ENCODE measurements at regions not wholly inside any gene's neighbourhood (a gene's known extent, or its start where the extent isn't known, plus 50 kb on each side); places are given as distances from the start of the nearest gene placed in this dataset.
"Not testable (repeated sequence)": the region's sequence is repeated elsewhere in the genome, so short reads cannot be mapped to it uniquely, and the experiment has no call there.

- Mint-ChIP-seq H3K27me3 (ENCODE audit: low read depth, poor library complexity) (peaks cover 4% of the 10 kb centered on the region), H3K27ac (no peak overlapping the region), H3K36me3 (ENCODE audit: low read depth) (no peaks in the 10 kb centered on the region), H3K4me3 (no peak overlapping the region), H3K9me3 (no peaks in the 10 kb centered on the region), H3K4me1 (peaks cover 58% of the 10 kb centered on the region)
- no peak for TF ChIP-seq CTCF (IDR thresholded peaks at IDR 0.05)
- DNase-seq: no peak
Measured at GRCh38 chr13:50248516-50249143, 233.4 kb downstream of the KCNRG start.

- DNase-seq: no peak
- H3K27ac Mint-ChIP-seq: no peak overlapping the region
- TF ChIP-seq CTCF (IDR thresholded peaks at IDR 0.05): no peak
- H3K36me3 Mint-ChIP-seq (ENCODE audit: low read depth): no peaks in the 10 kb centered on the region
- H3K27me3 Mint-ChIP-seq (ENCODE audit: low read depth, poor library complexity): peaks cover 4% of the 10 kb centered on the region
- no peak overlapping the region for H3K4me3 Mint-ChIP-seq
- peaks cover 53% of the 10 kb centered on the region for H3K4me1 Mint-ChIP-seq
- H3K9me3 Mint-ChIP-seq: no peaks in the 10 kb centered on the region
Measured at GRCh38 chr13:50249144-50249521, 233.9 kb downstream of the KCNRG start.

DNA sequence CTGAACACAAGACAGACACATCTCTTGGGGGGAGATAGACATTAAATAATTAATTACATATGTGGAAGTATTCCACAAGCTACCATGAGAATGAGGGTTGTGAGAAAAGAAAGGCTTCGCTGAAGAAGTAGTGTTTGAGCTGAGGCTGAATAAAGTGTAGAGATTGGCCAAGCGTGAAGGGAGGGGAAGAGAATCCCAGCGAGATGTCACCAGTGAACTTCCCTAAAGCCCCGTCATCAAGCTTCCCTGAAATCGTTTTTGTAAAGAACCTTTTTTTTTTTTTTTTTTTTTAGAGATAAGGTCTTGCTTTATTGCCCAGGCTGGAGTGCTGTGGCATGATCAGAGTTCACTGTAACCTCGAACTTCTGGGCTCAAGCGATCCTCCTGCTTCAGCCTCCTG, 235.2 kb downstream of the KCNRG start:
- H3K4me3 Mint-ChIP-seq: no peak overlapping the region
- TF ChIP-seq CTCF (IDR thresholded peaks at IDR 0.05): no peak

GRCh38 chr13:50255639-50256038, 240.4 kb downstream of the KCNRG start:
- Mint-ChIP-seq H3K27ac (no peak overlapping the region), H3K4me1 (peaks cover 13% of the 10 kb centered on the region), H3K9me3 (no peaks in the 10 kb centered on the region), H3K27me3 (ENCODE audit: low read depth, poor library complexity) (peaks cover 7% of the 10 kb centered on the region), H3K36me3 (ENCODE audit: low read depth) (no peaks in the 10 kb centered on the region), H3K4me3 (no peak overlapping the region)
- no peak for TF ChIP-seq CTCF (IDR thresholded peaks at IDR 0.05)
- DNase-seq: no peak

More for the DNA sequence above, 235.2 kb downstream of the KCNRG start:
- H3K27me3 Mint-ChIP-seq (ENCODE audit: low read depth, poor library complexity): peaks cover 7% of the 10 kb centered on the region
- H3K4me1 Mint-ChIP-seq: peaks cover 40% of the 10 kb centered on the region
- no peak overlapping the region for H3K27ac Mint-ChIP-seq
- DNase-seq: no peak
- no peaks in the 10 kb centered on the region for H3K9me3 Mint-ChIP-seq
- H3K36me3 Mint-ChIP-seq (ENCODE audit: low read depth): no peaks in the 10 kb centered on the region

DNA sequence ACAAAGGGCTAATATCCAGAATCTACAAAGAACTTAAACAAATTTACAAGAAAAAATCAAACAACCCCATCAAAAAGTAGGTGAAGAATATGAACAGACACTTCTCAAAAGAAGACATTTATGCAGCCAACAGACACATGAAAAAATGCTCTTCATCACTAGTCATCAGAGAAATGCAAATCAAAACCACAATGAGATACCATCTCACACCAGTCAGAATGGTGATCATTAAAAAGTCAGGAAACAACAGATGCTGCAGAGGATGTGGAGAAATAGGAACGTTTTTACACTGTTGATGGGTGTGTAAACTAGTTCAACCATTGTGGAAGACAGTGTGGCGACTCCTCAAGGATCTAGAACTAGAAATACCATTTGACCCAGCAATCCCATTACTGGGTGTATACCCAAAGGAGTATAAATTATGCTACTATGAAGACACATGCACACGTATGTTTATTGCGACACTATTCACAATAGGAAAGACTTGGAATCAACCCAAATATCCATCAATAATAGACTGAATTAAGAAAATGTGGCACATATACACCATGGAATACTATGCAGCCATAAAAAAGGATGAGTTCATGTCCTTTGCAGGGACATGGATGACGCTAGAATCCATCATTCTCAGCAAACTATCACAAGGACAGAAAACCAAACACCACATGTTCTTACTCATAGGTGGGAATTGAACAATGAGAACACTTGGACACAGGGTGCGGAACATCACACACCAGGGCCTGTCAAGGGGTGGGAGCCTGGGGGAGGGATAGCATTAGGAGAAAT, 241.5 kb downstream of the KCNRG start:
- H3K27me3 Mint-ChIP-seq (ENCODE audit: low read depth, poor library complexity): not testable (repeated sequence)

DNA sequence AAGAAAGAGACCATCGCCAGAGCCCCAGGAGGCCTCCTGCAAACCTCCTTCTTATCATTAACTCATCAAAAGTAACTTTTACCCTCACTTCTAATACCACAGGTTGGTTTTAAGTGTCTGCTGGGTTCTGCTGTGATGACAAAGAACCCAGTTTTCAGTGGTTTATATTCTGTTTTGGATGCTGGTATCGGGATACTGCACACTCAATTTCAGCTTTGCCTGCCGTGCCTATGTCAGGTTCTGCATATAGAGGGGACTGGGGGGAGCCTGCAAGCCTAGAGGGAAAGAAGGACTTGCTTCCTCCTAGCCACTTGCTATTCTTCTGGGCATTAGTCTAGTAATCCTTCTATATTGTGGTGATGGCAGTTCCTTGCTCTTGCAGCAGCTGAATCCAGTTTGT, 242.4 kb downstream of the KCNRG start:
- H3K36me3 Mint-ChIP-seq (ENCODE audit: low read depth): no peaks in the 10 kb centered on the region
- no peak overlapping the region for H3K4me3 Mint-ChIP-seq
- TF ChIP-seq CTCF (IDR thresholded peaks at IDR 0.05): no peak
- H3K27ac Mint-ChIP-seq: peak overlapping the region; percentile 23
- H3K9me3 Mint-ChIP-seq: no peaks in the 10 kb centered on the region
- H3K27me3 Mint-ChIP-seq (ENCODE audit: low read depth, poor library complexity): peaks cover 4% of the 10 kb centered on the region
- H3K4me1 Mint-ChIP-seq: no peaks in the 10 kb centered on the region
- DNase-seq: no peak

More for the DNA sequence above, 241.5 kb downstream of the KCNRG start:
- not testable (repeated sequence) for H3K9me3 Mint-ChIP-seq; DNase-seq; H3K4me3 Mint-ChIP-seq; H3K4me1 Mint-ChIP-seq; H3K27ac Mint-ChIP-seq; H3K36me3 Mint-ChIP-seq (ENCODE audit: low read depth)

Data from nephron progenitor cell (in vitro differentiated cells).